ENCODE measurements at regions not wholly inside any gene's neighbourhood (a gene's known extent, or its start where the extent isn't known, plus 50 kb on each side); places are given as distances from the start of the nearest gene placed in this dataset.

- no peak overlapping the region for H2BK5ac ChIP-seq (ENCODE audit: low read depth, low read length)
- H2BK12ac ChIP-seq (ENCODE audit: low read depth, low read length): no peak overlapping the region
- no peak overlapping the region for H4K5ac ChIP-seq (ENCODE audit: insufficient read length, low read depth, low read length)
- H3K79me1 ChIP-seq (ENCODE audit: low read depth, low read length): no peaks in the 10 kb centered on the region
- H2AK5ac ChIP-seq (ENCODE audit: low read depth, low read length): no peak overlapping the region
- no peaks in the 10 kb centered on the region for H3K27me3 ChIP-seq (replicated peaks in 1 of 4; ENCODE audit: control insufficient read depth in 3 of 4, extremely low read depth in 1 of 4, insufficient read depth in 3 of 4, low read length in 3 of 4)
- no peak overlapping the region for H2BK120ac ChIP-seq (replicated peaks; ENCODE audit: low read depth, low read length)
- no peak overlapping the region for H3K9ac ChIP-seq (replicated peaks in 1 of 4; ENCODE audit: extremely low read depth in 1 of 4, low read depth in 3 of 4, low read length in 3 of 4)
- no peak overlapping the region for H2BK15ac ChIP-seq (ENCODE audit: low read length)
- no peak overlapping the region for H2BK20ac ChIP-seq (ENCODE audit: low read length)
- H3K23me2 ChIP-seq (ENCODE audit: low read depth, low read length): no peaks in the 10 kb centered on the region
- H3K27ac ChIP-seq (ENCODE audit: low read depth, low read length): no peak overlapping the region
- H4K8ac ChIP-seq (ENCODE audit: extremely low read depth, insufficient read depth, low read length): no peak overlapping the region
- TF ChIP-seq SIX5 (IDR thresholded peaks at IDR 0.05; ENCODE audit: low read depth, low read length): no peak
- TF ChIP-seq ATF3 (IDR thresholded peaks at IDR 0.05; ENCODE audit: insufficient read depth, low read depth, low read length): no peak
- TF ChIP-seq SRF (IDR thresholded peaks at IDR 0.05; ENCODE audit: low read depth, low read length): no peak
- no peak for TF ChIP-seq EGR1 (IDR thresholded peaks at IDR 0.05; ENCODE audit: borderline replicate concordance, low read depth, low read length)
- no peak for TF ChIP-seq BACH1 (IDR thresholded peaks at IDR 0.05; ENCODE audit: low read length)
- TF ChIP-seq KDM4A (IDR thresholded peaks at IDR 0.05; ENCODE audit: low read depth, low read length, severe bottlenecking): no peak
- no peak for TF ChIP-seq YY1 (IDR thresholded peaks at IDR 0.05; ENCODE audit: low read depth, low read length)
- TF ChIP-seq RXRA (IDR thresholded peaks at IDR 0.05; ENCODE audit: insufficient read depth, low read depth, low read length): no peak
- TF ChIP-seq, protein P1, sequence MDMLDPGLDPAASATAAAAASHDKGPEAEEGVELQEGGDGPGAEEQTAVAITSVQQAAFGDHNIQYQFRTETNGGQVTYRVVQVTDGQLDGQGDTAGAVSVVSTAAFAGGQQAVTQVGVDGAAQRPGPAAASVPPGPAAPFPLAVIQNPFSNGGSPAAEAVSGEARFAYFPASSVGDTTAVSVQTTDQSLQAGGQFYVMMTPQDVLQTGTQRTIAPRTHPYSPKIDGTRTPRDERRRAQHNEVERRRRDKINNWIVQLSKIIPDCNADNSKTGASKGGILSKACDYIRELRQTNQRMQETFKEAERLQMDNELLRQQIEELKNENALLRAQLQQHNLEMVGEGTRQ (IDR thresholded peaks at IDR 0.05; ENCODE audit: low read length): no peak
- no peak for TF ChIP-seq PHF8 (conservative IDR thresholded peaks at IDR 0.05; ENCODE audit: low read depth, low read length)
- no peak for TF ChIP-seq E2F6 (IDR thresholded peaks at IDR 0.05)
- no peak for FAIRE-seq
- H3K14ac ChIP-seq (ENCODE audit: insufficient read length): no peak overlapping the region
- no peak overlapping the region for H3K4ac ChIP-seq (replicated peaks; ENCODE audit: insufficient read length, low read depth, low read length)
- ChIA-PET CTCF (ENCODE audit: partially characterized antibody) (interaction anchor here (0.6 to 0.9 kb wide), 2 partner anchors 15 to 22 kb away, joined by 3 read pairs; no protein-coding TSS in a partner anchor), POLR2A (ENCODE audit: partially characterized antibody) (no interaction called here)
- H3K79me2 ChIP-seq (ENCODE audit: control insufficient read depth in 1 of 2, insufficient read depth in 2 of 2, low read length in 2 of 2): no peaks in the 10 kb centered on the region
- no peaks in the 10 kb centered on the region for H3K9me3 ChIP-seq (ENCODE audit: insufficient read depth in 2 of 2, low read depth in 1 of 2, low read length in 1 of 2)
- H3K4me2 ChIP-seq (ENCODE audit: insufficient read depth in 1 of 2, low read depth in 2 of 2, low read length in 2 of 2): no peak overlapping the region
- no peak overlapping the region for H3K56ac ChIP-seq (replicated peaks; ENCODE audit: insufficient read length, low read depth, low read length)
- no peaks in the 10 kb centered on the region for H3K4me1 ChIP-seq (replicated peaks in 1 of 4; ENCODE audit: control insufficient read depth in 3 of 4, insufficient read depth in 4 of 4, low read length in 3 of 4)
- H3K36me3 ChIP-seq (ENCODE audit: control insufficient read depth in 2 of 4, insufficient read depth in 4 of 4, low read length in 3 of 4): no peaks in the 10 kb centered on the region
- no peak overlapping the region for H3K4me3 ChIP-seq (ENCODE audit: extremely low read depth in 1 of 4, insufficient read depth in 2 of 4, low read depth in 3 of 4, low read length in 4 of 4)
- no peak overlapping the region for H4K91ac ChIP-seq (replicated peaks; ENCODE audit: insufficient read length, low read length)
- 95% methylated on average over 4 of the region's 4 CpGs; no CpG with 5 or more reads in 1 of the 2 experiments for WGBS, 2 experiments (ENCODE audit: extremely low coverage in 1 of 2, insufficient coverage in 1 of 2, insufficient read length in 1 of 2, insufficient replicate concordance in 2 of 2, low coverage in 1 of 2, low lambda C conversion rate in 2 of 2, missing lambda C conversion rate in 1 of 2)
- no peak overlapping the region for H3K18ac ChIP-seq (ENCODE audit: extremely low read depth, low read length)
- no peak for DNase-seq (ENCODE audit: low read depth in 1 of 2, low spot score in 2 of 2)
- no peaks in the 10 kb centered on the region for H4K20me1 ChIP-seq (replicated peaks in 1 of 2; ENCODE audit: control insufficient read depth in 1 of 2, insufficient read depth in 2 of 2, low read length in 2 of 2)
- H2AFZ ChIP-seq (ENCODE audit: low read length): no peak overlapping the region
- H3K23ac ChIP-seq (ENCODE audit: insufficient read length): no peak overlapping the region
Observed at GRCh38 chr18:56291294-56291693, 347.1 kb downstream of the TXNL1 start.

Measured in H1 (cell line).